Fibroblast of lung (primary cell): ENCODE measurements at regions not wholly inside any gene's neighbourhood (a gene's known extent, or its start where the extent isn't known, plus 50 kb on each side); places are given as distances from the start of the nearest gene placed in this dataset.

Experiments
- CTCF ChIP-seq, 2 donors: IDR thresholded peaks in 1 of 2; conservative IDR thresholded peaks in 1 of 2; 1 replicate in 1 of 2; 2 replicates in 1 of 2; pipeline ENCODE4 v1.5.1; 2011 to 2012; ENCODE audit warnings: low read length in 2 of 2, control low read depth in 1 of 2, inconsistent platforms in 1 of 2, low read depth in 1 of 2, mild to moderate bottlenecking in 1 of 2
- EZH2 ChIP-seq: IDR thresholded peaks from 2 replicates; pipeline ENCODE4 v1.5.1; 2012; ENCODE audit warnings: low read length, control low read depth, mild to moderate bottlenecking; ENCODE audit errors: missing control alignments

GRCh38 chr16:7775072-7775488 lies 442.4 kb downstream of the RBFOX1 start:
- no peak for TF ChIP-seq EZH2
- TF ChIP-seq CTCF (conservative IDR thresholded peaks at IDR 0.05 in 1 of 2, IDR thresholded peaks at IDR 0.05 in 1 of 2; ENCODE audit: low read depth in 1 of 2, low read length in 2 of 2) = no peak
